Neural cell (in vitro differentiated cells): ENCODE measurements at regions not wholly inside any gene's neighbourhood (a gene's known extent, or its start where the extent isn't known, plus 50 kb on each side); places are given as distances from the start of the nearest gene placed in this dataset.

Source experiments
- H2AFZ ChIP-seq: fragments of 200-600, 300-800 bp; sonication (generic), shearing (Covaris generic); 2 replicates; pipeline ENCODE4 v1.6.0; 2014; ENCODE audit warnings: low read depth, mild to moderate bottlenecking, antibody characterized with exemption, low read length, moderate library complexity
- H3F3A ChIP-seq: fragments of 200-600 bp; shearing (Covaris generic); 2 replicates; pipeline ENCODE4 v1.6.1; 2016; ENCODE audit warnings: mild to moderate bottlenecking, moderate library complexity, mixed read lengths, antibody characterized with exemption, low read length; ENCODE audit not compliant: insufficient read depth, poor library complexity, severe bottlenecking
- H3K27ac ChIP-seq: fragments of 200-600, 300-800 bp; sonication (generic), shearing (Covaris generic); 2 replicates; pipeline ENCODE4 v1.5.1; 2014; ENCODE audit warnings: mild to moderate bottlenecking, low read length, moderate library complexity
- H3K27me3 ChIP-seq: fragments of 300-800, 200-600 bp; sonication (generic), shearing (Covaris generic); 2 replicates; pipeline ENCODE4 v1.6.0; 2014; ENCODE audit warnings: mild to moderate bottlenecking, low read depth, low read length, moderate library complexity; ENCODE audit not compliant: insufficient read depth
- H3K36me3 ChIP-seq: fragments of 300-800, 200-600 bp; sonication (generic), shearing (Covaris generic); 2 replicates; pipeline ENCODE4 v1.5.1; 2014; ENCODE audit warnings: mild to moderate bottlenecking, antibody characterized with exemption, low read length, moderate library complexity; ENCODE audit not compliant: insufficient read depth
- H3K4me2 ChIP-seq: fragments of 300-800, 200-600 bp; sonication (generic), shearing (Covaris generic); 2 replicates; pipeline ENCODE4 v1.6.0; 2014; ENCODE audit warnings: mild to moderate bottlenecking, low read length
- H3K4me3 ChIP-seq: fragments of 300-800, 200-600 bp; sonication (generic), shearing (Covaris generic); 2 replicates; pipeline ENCODE4 v1.5.1; 2014; ENCODE audit warnings: mild to moderate bottlenecking, low read length, moderate library complexity
- H3K79me2 ChIP-seq: fragments of 200-600 bp; shearing (Covaris generic); replicated peaks from 2 replicates; pipeline ENCODE4 v1.6.0; 2014; ENCODE audit warnings: mild to moderate bottlenecking, low read length, moderate library complexity; ENCODE audit not compliant: insufficient read depth
- H3K9ac ChIP-seq: fragments of 300-800, 200-600 bp; sonication (generic), shearing (Covaris generic); 2 replicates; pipeline ENCODE4 v1.6.1; 2016; ENCODE audit warnings: mild to moderate bottlenecking, low read length, mixed read lengths
- H3K9me2 ChIP-seq: fragments of 200-600 bp; shearing (Covaris generic); 2 replicates; pipeline ENCODE4 v1.6.1; 2016; ENCODE audit warnings: mild to moderate bottlenecking, low read length, mixed read lengths; ENCODE audit not compliant: insufficient read depth
- H3K9me3 ChIP-seq: fragments of 200-600, 300-800 bp; sonication (generic), shearing (Covaris generic); 2 replicates; pipeline ENCODE4 v1.6.1; 2016; ENCODE audit warnings: mild to moderate bottlenecking, mixed run types, low read length, moderate library complexity, mixed read lengths
- H4K20me1 ChIP-seq: fragments of 200-600 bp; shearing (Covaris generic); 2 replicates; pipeline ENCODE4 v1.6.1; 2016; ENCODE audit warnings: mild to moderate bottlenecking, mixed run types; ENCODE audit not compliant: insufficient read depth
- CTCF ChIP-seq: fragments of 450-650 bp; IDR thresholded peaks from 2 replicates; pipeline ENCODE4 v1.5.1; 2014; ENCODE audit warnings: antibody characterized with exemption, mild to moderate bottlenecking, moderate library complexity; ENCODE audit not compliant: poor library complexity, severe bottlenecking
- EP300 ChIP-seq: fragments of 450-650 bp; conservative IDR thresholded peaks from 2 replicates; pipeline ENCODE4 v1.6.1; 2014; ENCODE audit warnings: antibody characterized with exemption, mild to moderate bottlenecking, moderate library complexity; ENCODE audit not compliant: poor library complexity, severe bottlenecking
- EZH2 ChIP-seq: fragments of 200-600, 300-800 bp; shearing (Covaris generic), sonication (generic); IDR thresholded peaks from 2 replicates; pipeline ENCODE4 v1.6.1; 2014; ENCODE audit warnings: antibody characterized with exemption, low read length, borderline replicate concordance, mild to moderate bottlenecking; ENCODE audit not compliant: insufficient read depth, poor library complexity, severe bottlenecking
- MXI1 ChIP-seq: fragments of 450-650 bp; conservative IDR thresholded peaks from 2 replicates; pipeline ENCODE4 v1.6.1; 2014; ENCODE audit warnings: antibody characterized with exemption, mild to moderate bottlenecking; ENCODE audit not compliant: poor library complexity, severe bottlenecking
- POLR2AphosphoS5 ChIP-seq: IDR thresholded peaks from 2 replicates; pipeline ENCODE4 v1.6.1; 2012
- RAD21 ChIP-seq: fragments of 450-650 bp; conservative IDR thresholded peaks from 2 replicates; pipeline ENCODE4 v1.6.1; 2014; ENCODE audit warnings: antibody characterized with exemption, mild to moderate bottlenecking, moderate library complexity
- REST ChIP-seq: IDR thresholded peaks from 2 replicates; pipeline ENCODE4 v1.6.1; 2012; ENCODE audit warnings: borderline replicate concordance
- SMC3 ChIP-seq: fragments of 450-650 bp; conservative IDR thresholded peaks from 2 replicates; pipeline ENCODE4 v1.6.1; 2014; ENCODE audit warnings: antibody characterized with exemption, mild to moderate bottlenecking, moderate library complexity; ENCODE audit not compliant: poor library complexity
- TAF1 ChIP-seq: IDR thresholded peaks from 2 replicates; pipeline ENCODE4 v1.6.1; 2012; ENCODE audit warnings: low read depth

DNA sequence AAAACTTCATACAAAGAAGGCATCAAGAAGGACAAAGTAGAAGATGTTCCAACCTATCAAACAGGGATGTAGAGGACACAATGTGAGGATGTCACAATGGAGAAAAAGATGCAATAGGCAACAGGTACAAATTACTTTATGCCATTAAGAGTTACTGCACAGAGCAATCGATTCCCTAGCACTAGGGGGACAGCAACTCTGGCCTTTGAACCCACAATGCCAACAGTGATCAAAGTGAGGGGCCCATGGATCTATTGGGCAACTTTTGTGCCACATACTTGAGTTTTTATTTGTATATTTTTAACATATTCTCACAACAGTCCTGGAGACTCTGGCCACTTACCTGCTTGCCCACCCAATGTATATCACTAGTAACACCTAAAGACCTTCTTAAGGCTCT, 220.2 kb downstream of the HNMT start:
- Histone ChIP-seq H3K36me3 (no peaks in the 10 kb centered on the region), H4K20me1 (no peaks in the 10 kb centered on the region), H3K27me3 (no peaks in the 10 kb centered on the region), H2AFZ (no peak overlapping the region), H3K79me2 (no peaks in the 10 kb centered on the region), H3F3A (no peaks in the 10 kb centered on the region), H3K9me2 (no peaks in the 10 kb centered on the region), H3K27ac (no peak overlapping the region), H3K4me2 (no peak overlapping the region), H3K9ac (no peak overlapping the region), H3K4me3 (no peak overlapping the region), H3K9me3 (no peaks in the 10 kb centered on the region)
- no peak for TF ChIP-seq REST
- TF ChIP-seq TAF1 = no peak
- TF ChIP-seq CTCF = no peak
- no peak for TF ChIP-seq MXI1
- no peak for TF ChIP-seq SMC3
- no peak for TF ChIP-seq RAD21
- no peak for TF ChIP-seq POLR2AphosphoS5
- TF ChIP-seq EZH2 = no peak
- TF ChIP-seq EP300 = no peak

DNA sequence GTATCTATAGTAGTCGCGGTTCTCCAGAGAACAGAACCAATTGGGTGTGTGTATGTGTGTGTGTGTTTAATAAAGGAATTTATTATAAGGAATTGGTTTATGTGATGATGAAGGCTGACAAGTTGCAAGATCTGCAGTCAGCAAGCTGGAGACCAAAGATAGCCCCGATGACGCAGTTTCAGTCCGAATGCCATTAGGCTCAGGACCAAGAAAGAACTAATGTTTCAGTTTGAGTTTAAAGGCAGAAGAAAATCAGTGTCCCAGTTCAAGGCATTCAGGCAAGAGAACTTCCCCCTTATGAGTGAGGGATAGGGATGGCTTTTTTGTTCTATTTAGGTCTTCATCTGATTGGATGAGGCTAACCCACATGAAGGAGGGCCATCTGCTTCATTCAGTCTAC, 221.6 kb downstream of the HNMT start:
- no peaks in the 10 kb centered on the region for H3K36me3 ChIP-seq
- H3K9me2 ChIP-seq = no peaks in the 10 kb centered on the region
- H3K79me2 ChIP-seq = no peaks in the 10 kb centered on the region
- H3K27ac ChIP-seq = no peak overlapping the region
- H3K9me3 ChIP-seq = no peaks in the 10 kb centered on the region
- H3K4me3 ChIP-seq = no peak overlapping the region
- H3F3A ChIP-seq = no peaks in the 10 kb centered on the region
- no peaks in the 10 kb centered on the region for H3K27me3 ChIP-seq
- no peak overlapping the region for H3K4me2 ChIP-seq
- no peak overlapping the region for H3K9ac ChIP-seq
- H2AFZ ChIP-seq = no peak overlapping the region
- no peaks in the 10 kb centered on the region for H4K20me1 ChIP-seq
- TF ChIP-seq POLR2AphosphoS5 (no peak), REST (no peak), EZH2 (no peak), CTCF (no peak), RAD21 (no peak), SMC3 (no peak), TAF1 (no peak), EP300 (no peak), MXI1 (no peak)
